ENCODE measurements at regions not wholly inside any gene's neighbourhood (a gene's known extent, or its start where the extent isn't known, plus 50 kb on each side); places are given as distances from the start of the nearest gene placed in this dataset.

DNA sequence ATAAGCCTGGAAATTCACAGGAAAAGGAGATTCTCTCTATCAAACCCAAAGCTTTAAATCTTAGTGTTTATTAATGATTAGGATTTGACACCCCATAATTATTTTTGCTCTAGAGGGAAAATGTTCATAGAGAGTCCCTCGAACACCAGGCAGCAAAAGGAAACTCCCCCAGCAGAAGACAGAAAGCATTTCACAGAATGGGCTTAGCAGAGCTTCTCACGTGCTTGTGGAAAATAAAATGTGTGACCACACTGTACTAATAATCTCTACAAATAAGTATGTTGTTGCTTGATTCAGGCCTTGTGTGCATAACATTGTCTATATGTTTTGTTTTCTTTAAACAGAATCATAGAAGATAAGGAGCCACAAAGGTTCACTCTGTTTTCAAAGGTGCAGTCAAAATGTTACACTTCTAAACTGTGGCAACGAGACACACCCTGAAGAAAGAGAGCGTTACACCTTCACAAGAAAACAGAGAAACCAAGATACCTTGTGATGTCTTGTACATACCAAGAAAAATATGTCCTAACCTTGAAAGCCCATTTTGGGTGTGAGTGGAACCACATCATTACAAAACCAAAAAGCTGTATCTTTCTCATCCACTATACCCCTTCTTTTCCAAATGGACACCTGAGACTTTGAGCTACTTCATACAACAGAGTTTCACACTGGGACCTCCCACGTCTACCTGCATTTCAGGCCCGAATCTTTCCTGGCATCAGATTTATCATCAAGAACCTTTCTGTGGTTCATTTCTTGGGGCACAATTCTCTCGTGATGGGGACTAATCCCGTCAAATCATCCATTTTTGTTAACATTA, 282.5 kb downstream of the ETS1 start:
- FAIRE-seq = no peak
- DNase-seq (ENCODE audit: extremely low spot score, insufficient read length, low read depth) = no peak

- DNase-seq (ENCODE audit: extremely low spot score, insufficient read length, low read depth) = no peak
- FAIRE-seq = no peak
Measured at GRCh38 chr11:128304116-128304515, 283.2 kb downstream of the ETS1 start.

- no peak for DNase-seq (ENCODE audit: extremely low spot score, insufficient read length, low read depth)
- no peak for FAIRE-seq
Measured at GRCh38 chr11:128303383-128303782, 284.0 kb downstream of the ETS1 start.

GRCh38 chr11:128302425-128303186, 284.8 kb downstream of the ETS1 start:
- DNase-seq (ENCODE audit: extremely low spot score, insufficient read length, low read depth) (no peak), FAIRE-seq (peak; percentile 86)

GRCh38 chr11:128301756-128302155, 285.6 kb downstream of the ETS1 start:
- no peak for DNase-seq (ENCODE audit: extremely low spot score, insufficient read length, low read depth)
- FAIRE-seq = no peak

GRCh38 chr11:128300785-128301184, 286.6 kb downstream of the ETS1 start:
- FAIRE-seq = no peak

DNA sequence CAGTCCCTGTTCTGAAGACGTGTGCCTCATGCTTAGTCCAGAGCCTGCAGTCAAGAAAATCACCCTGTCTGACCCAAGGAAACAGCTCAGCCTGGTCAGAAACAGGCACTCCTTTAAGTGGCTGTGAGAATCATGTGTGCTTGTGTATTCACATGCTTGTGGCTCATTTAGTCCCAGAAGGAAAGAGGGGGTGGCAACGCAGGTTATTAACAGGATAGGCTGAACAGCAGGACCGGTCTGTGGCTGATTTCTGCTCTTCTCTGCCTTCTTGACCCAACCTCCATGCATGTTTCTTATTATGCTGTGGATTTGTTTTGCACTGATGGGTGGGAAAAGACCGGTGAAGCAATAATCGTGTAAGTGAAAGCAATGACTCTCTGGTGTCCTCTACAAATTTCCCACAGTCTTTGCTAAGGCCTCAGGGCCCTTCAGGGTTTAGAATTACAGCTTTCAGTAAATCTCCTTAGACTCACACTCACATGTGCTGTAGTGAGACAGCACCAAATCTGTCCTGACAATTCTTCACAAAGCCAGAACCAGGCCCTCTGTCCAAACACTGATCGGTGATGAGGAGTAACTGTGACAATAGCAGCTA, 288.1 kb downstream of the ETS1 start:
- FAIRE-seq (peak; percentile 39), DNase-seq (ENCODE audit: extremely low spot score, insufficient read length, low read depth) (no peak)

More at GRCh38 chr11:128300785-128301184, 286.6 kb downstream of the ETS1 start:
- DNase-seq (ENCODE audit: extremely low spot score, insufficient read length, low read depth) = no peak

GRCh38 chr11:128298271-128298670, 289.1 kb downstream of the ETS1 start:
- no peak for FAIRE-seq
- no peak for DNase-seq (ENCODE audit: extremely low spot score, insufficient read length, low read depth)

- no peak for FAIRE-seq
Measured at GRCh38 chr11:128297805-128298204, 289.6 kb downstream of the ETS1 start.

GRCh38 chr11:128297091-128297651, 290.2 kb downstream of the ETS1 start:
- no peak for DNase-seq (ENCODE audit: extremely low spot score, insufficient read length, low read depth)
- no peak for FAIRE-seq

More at GRCh38 chr11:128297805-128298204, 289.6 kb downstream of the ETS1 start:
- no peak for DNase-seq (ENCODE audit: extremely low spot score, insufficient read length, low read depth)

DNA sequence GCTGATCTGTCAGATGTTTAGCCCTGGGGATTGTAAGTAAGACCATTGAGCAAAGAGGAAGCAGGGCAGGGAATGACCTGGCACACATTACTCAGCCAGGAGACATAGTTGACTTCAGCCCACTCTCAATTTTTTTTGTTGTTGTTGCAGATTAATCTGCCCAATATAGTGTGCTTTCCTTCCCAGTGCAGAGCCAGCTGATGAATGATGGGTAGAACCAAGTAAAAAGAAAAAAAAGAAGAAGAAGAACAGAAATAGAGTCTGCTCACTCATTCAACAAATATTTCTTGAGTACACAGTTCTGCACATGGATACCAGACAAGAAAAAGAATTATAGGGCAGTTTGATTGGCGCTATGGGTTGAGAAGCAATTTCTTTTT, 292.7 kb downstream of the ETS1 start:
- DNase-seq (ENCODE audit: extremely low spot score, insufficient read length, low read depth) (no peak), FAIRE-seq (no peak)

DNA sequence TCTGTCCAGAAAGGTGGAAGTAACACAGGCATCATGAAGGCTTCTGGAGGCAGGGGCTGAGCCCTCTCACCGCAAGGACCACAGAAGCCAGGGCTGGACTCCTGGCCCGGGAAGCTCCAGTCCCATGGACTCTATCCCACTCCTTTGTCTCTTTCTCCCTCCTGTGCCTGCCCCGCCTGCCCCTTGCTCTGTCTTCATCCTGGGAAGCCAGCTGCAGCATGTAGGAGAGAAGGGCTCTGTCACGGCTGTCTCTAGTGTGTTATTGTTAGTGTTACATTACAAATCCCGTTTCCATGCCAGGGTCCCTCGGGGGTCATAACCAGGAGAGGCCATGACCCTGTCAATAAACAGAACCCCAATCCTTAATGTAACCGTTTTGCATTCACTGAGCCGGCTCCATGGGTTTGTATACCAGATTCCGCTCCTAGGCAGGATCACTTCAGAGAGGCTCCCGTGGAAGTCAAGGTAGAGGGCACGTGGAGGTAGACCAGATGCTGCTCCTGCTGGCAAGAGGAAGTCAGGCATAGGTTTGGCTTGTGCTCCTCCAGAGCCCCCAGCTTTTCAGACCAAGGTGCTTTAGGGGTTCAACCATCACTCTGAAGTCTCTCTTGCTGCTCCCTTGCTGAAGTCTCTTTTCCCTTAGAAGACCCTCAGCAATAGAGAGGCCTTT, 293.2 kb downstream of the ETS1 start:
- DNase-seq (ENCODE audit: extremely low spot score, insufficient read length, low read depth) (no peak), FAIRE-seq (no peak)

DNA sequence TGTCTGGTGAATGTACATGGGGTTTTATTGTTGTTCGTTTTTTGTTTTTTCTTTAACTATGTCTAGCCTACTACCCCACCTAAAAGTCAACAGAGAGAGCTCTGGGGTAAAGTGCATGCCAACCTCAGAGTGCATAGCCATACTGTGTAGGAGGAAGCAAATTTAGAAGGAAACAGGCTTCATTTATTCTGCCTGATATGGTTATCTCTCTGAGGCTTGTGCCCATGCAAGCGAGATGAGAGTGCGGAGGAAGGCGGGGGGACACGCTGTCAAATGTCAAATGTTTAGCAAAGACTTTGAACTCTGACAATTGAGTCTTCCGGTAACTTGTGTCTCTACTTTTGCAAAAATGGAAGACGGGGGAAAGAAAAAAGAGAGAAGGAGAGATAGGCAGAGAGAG, 295.5 kb downstream of the ETS1 start:
- FAIRE-seq (peak; percentile 57), DNase-seq (ENCODE audit: extremely low spot score, insufficient read length, low read depth) (no peak)

DNA sequence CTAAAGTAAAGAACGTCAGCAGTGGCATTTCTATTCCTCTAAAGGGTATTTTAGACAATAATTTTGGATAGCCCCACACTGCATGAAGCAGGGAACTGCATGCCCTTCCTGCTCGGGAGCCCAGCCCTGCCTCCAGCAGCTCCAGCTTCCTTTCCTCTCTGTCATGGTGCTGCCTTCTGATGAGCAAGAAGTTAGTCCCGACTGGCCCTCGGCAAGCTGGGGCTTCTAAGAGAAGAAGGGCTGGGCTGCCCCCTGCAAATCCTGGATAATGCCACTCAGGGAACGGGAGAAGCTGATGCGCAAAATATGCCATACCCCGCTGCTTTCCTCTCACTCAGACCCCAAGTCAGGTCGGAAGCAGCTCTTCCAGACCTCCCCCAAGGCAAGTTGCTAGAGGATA, 296.4 kb downstream of the ETS1 start:
- FAIRE-seq (no peak), DNase-seq (ENCODE audit: extremely low spot score, insufficient read length, low read depth) (no peak)

DNA sequence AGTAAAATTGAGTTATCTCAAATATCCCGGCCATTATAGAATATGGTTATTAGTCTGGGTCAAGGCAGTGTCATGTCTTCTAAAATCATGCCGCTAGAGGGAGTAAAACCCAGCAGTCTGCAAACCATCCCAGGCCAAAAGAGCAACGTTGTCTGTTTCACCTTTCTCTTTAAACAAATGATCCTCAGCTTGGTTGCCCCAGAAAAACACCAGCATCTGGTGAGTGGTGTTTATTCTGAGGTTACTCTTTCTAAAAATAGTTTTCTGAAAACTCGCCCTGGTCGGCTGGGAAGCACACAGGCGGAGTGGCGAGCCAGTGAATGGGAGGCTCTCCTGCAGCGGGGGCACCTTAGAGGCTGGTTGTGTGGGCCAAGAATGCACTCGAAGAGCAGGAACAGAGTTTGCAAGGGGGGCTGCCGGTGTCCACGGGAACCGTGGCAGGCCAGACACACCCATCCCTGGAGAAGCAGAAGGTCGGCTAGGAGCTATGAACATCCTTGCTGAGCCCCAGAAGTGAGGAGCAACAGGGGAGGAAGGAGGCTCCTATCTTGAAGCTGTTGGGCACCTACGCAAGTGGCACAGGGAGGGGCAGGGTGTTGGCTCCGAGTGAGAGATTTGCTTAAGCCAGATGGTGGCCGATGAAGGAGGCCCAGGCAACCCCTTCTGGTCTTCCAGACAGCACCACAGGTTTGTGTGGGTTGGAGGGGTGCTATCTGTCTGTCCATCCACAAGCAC, 297.1 kb downstream of the ETS1 start:
- FAIRE-seq (peak; percentile 97), DNase-seq (ENCODE audit: extremely low spot score, insufficient read length, low read depth) (peak; percentile 60)

DNA sequence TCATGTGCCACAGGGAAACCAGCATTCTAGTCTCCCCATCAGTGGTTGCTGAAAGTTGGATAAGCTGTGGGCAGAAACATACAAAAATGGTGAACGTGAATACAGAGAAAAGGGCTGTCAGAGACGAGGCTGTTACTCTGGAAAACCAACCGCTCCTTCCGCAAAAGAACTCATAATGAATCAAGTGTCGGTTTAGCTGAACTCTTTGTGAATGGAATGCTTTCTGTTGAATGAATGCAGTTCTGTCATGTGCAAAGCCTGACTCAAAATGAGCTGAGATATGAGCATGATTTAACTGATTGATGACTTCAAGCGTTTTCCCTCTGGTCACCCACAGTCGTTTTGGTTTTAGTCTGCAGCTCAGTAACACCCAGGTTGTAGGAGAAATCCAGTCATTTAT, 298.3 kb downstream of the ETS1 start:
- DNase-seq (ENCODE audit: extremely low spot score, insufficient read length, low read depth) (no peak), FAIRE-seq (peak; percentile 75)

DNA sequence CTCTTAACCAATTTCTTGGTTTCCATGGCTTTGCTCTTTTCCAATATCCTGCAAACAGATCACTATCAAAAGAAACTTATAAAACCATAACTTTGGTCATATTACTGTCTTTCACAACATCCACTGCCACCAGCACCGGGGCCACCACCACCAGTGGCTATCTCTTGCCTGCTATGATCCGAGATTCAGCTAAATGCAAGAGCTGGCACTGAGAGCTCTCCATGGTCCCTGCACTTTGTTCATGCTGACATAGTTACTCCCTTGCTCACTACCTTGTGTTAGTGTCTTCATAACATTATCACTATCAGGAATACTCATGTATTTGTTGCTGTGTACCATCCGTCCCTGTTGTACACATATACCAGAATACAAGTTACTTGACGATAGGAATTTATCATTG, 299.0 kb downstream of the ETS1 start:
- FAIRE-seq (no peak), DNase-seq (ENCODE audit: extremely low spot score, insufficient read length, low read depth) (no peak)

DNA sequence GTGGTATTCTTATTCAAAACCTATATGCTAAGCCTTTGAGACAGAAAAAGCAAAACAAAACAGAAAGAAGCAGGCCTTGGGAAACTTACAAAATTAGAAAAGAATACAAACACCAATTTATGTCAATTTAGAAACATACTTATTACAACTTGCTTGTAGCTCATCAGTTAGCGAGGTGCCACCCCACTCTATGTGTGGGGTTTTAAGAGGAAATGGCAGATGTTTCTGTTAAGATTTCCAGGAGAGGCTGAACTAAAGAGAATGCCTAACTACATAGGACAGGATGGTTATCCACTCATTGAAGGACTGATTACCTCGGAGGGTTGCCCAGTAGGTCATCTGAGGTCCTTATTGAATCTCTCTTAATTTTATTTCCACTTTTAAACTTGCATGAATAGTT, 302.0 kb downstream of the ETS1 start:
- DNase-seq (ENCODE audit: extremely low spot score, insufficient read length, low read depth) (no peak), FAIRE-seq (no peak)

GRCh38 chr11:128284634-128285033, 302.7 kb downstream of the ETS1 start:
- FAIRE-seq (no peak), DNase-seq (ENCODE audit: extremely low spot score, insufficient read length, low read depth) (no peak)

Data from GM18507 (cell line).